Neuronal stem cell (in vitro differentiated cells): ENCODE measurements at regions not wholly inside any gene's neighbourhood (a gene's known extent, or its start where the extent isn't known, plus 50 kb on each side); places are given as distances from the start of the nearest gene placed in this dataset.
A peak's percentile ranks its signal among the peaks of the same experiment; 100 is the strongest.

Source experiments
- DNase-seq: peaks from one replicate; pipeline ENCODE4 v3.0.0-alpha.2; 2013; ENCODE audit warnings: low spot score
- H2AFZ ChIP-seq: one replicate; pipeline ENCODE4 v1.6.1; 2013; ENCODE audit warnings: mild to moderate bottlenecking, low read length, inconsistent platforms
- H2AK5ac ChIP-seq: 2 replicates; pipeline ENCODE4 v1.6.1; 2013; ENCODE audit warnings: low read depth, mild to moderate bottlenecking, inconsistent platforms, low read length, moderate library complexity, mixed read lengths
- H2BK120ac ChIP-seq: 2 replicates; pipeline ENCODE4 v1.6.1; 2013; ENCODE audit warnings: low read depth, mild to moderate bottlenecking, inconsistent platforms, low read length, moderate library complexity, mixed read lengths
- H2BK12ac ChIP-seq: one replicate; pipeline ENCODE4 v1.6.1; 2013; ENCODE audit warnings: low read length, inconsistent platforms
- H2BK15ac ChIP-seq: 2 replicates; pipeline ENCODE4 v1.6.1; 2013; ENCODE audit warnings: mild to moderate bottlenecking, low read length, inconsistent platforms, mixed read lengths
- H2BK5ac ChIP-seq: one replicate; pipeline ENCODE4 v1.6.1; 2013; ENCODE audit warnings: inconsistent platforms, mild to moderate bottlenecking, low read length, moderate library complexity
- H3K14ac ChIP-seq: one replicate; pipeline ENCODE4 v1.6.1; 2013; ENCODE audit warnings: low read length, inconsistent platforms
- H3K18ac ChIP-seq: 2 replicates; pipeline ENCODE4 v1.6.1; 2013; ENCODE audit warnings: low read length, inconsistent platforms
- H3K23ac ChIP-seq: 2 replicates; pipeline ENCODE4 v1.6.1; 2013; ENCODE audit warnings: low read depth, mild to moderate bottlenecking, mixed read lengths, low read length, inconsistent platforms; ENCODE audit not compliant: poor library complexity
- H3K27ac ChIP-seq: replicated peaks from 3 replicates; pipeline ENCODE4 v1.5.1; 2013; ENCODE audit warnings: low read length, inconsistent platforms
- H3K27me3 ChIP-seq, 3 experiments: 2 replicates each; pipeline ENCODE4 v1.6.1; 2013; ENCODE audit warnings: low read length in 3 of 3, mild to moderate bottlenecking in 2 of 3, inconsistent platforms in 1 of 3, low read depth in 1 of 3, mixed read lengths in 1 of 3, moderate library complexity in 1 of 3; ENCODE audit not compliant: control insufficient read depth in 3 of 3, insufficient read depth in 3 of 3
- H3K36me3 ChIP-seq, 2 donors: replicated peaks in 1 of 2; 2 replicates each; pipeline ENCODE4 v1.6.1; 2013; ENCODE audit warnings: low read length in 2 of 2; ENCODE audit not compliant: control insufficient read depth in 2 of 2, insufficient read depth in 2 of 2
- H3K4ac ChIP-seq: 2 replicates; pipeline ENCODE4 v1.6.1; 2013; ENCODE audit warnings: inconsistent platforms, mild to moderate bottlenecking, low read length, moderate library complexity
- H3K4me1 ChIP-seq, 2 donors: 1 replicate in 1 of 2; 2 replicates in 1 of 2; pipeline ENCODE4 v1.6.1; 2013; ENCODE audit warnings: low read length in 2 of 2, low read depth in 1 of 2; ENCODE audit not compliant: control insufficient read depth in 2 of 2, insufficient read depth in 1 of 2
- H3K4me2 ChIP-seq: one replicate; pipeline ENCODE4 v1.6.1; 2013; ENCODE audit warnings: mild to moderate bottlenecking, low read length, inconsistent platforms; ENCODE audit not compliant: insufficient read depth, poor library complexity, severe bottlenecking
- H3K4me3 ChIP-seq, 2 donors: 2 replicates each; pipeline ENCODE4 v1.5.1; 2013; ENCODE audit warnings: low read length in 2 of 2, mild to moderate bottlenecking in 2 of 2, inconsistent platforms in 1 of 2, moderate library complexity in 1 of 2
- H3K79me1 ChIP-seq: one replicate; pipeline ENCODE4 v1.6.1; 2013; ENCODE audit warnings: low read depth, mild to moderate bottlenecking, inconsistent platforms, low read length, moderate library complexity
- H3K9ac ChIP-seq: one replicate; pipeline ENCODE4 v1.6.1; 2013; ENCODE audit warnings: mild to moderate bottlenecking, low read depth, low read length, inconsistent platforms; ENCODE audit not compliant: poor library complexity
- H3K9me3 ChIP-seq, 2 donors: replicated peaks in 1 of 2; 2 replicates each; pipeline versions ENCODE3 to v1.6.1; 2013; ENCODE audit warnings: low read length in 2 of 2, mild to moderate bottlenecking in 2 of 2, inconsistent platforms in 1 of 2, low read depth in 1 of 2, mixed read lengths in 1 of 2, moderate library complexity in 1 of 2; ENCODE audit not compliant: control insufficient read depth in 2 of 2, insufficient read depth in 1 of 2
- H4K8ac ChIP-seq: one replicate; pipeline ENCODE4 v1.6.1; 2013; ENCODE audit warnings: low read depth, mild to moderate bottlenecking, inconsistent platforms, low read length, moderate library complexity
- H4K91ac ChIP-seq: one replicate; pipeline ENCODE4 v1.6.1; 2013; ENCODE audit warnings: low read length, low read depth, mild to moderate bottlenecking, inconsistent platforms; ENCODE audit not compliant: poor library complexity
- WGBS, 2 donors: extraction: QIAGEN DNeasy Blood & Tissue Kit; methylation state at CpG; one replicate each; pipeline ENCODE4 v1.1.7; 2013; ENCODE audit warnings: missing lambda C conversion rate in 2 of 2, mixed read lengths in 1 of 2; ENCODE audit not compliant: insufficient read length in 2 of 2, insufficient replicate concordance in 1 of 2; ENCODE audit errors: extremely low coverage in 2 of 2; 5-methylcytosine and 5-hydroxymethylcytosine counted together

DNA sequence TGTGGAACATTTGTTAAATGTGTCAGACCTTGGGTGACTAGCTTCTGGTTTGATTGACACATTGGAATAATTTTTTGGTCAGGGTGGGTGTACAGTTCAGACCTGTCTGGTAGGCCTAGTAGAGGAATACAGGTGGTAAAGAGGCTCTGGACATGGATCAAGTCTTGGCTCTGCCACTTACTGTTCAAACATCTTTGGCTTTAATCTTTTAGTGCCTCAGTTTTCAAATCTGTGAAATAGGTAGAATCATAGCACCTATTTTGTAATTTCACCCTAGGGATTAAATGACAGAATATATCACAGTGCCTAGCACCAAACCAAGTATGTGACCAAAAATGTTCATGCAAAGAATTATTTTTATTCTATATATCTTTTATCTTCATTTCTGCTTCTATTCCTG lies 340.4 kb downstream of the RPS6KC1 start:
- Histone ChIP-seq H3K27ac (no peak overlapping the region), H3K36me3 (no peaks in the 10 kb centered on the region), H3K18ac (no peak overlapping the region), H2BK120ac (no peak overlapping the region), H3K23ac (no peak overlapping the region), H2AK5ac (no peak overlapping the region), H3K4ac (no peak overlapping the region), H3K79me1 (no peaks in the 10 kb centered on the region), H2BK12ac (no peak overlapping the region), H3K9ac (no peak overlapping the region), H2AFZ (no peak overlapping the region), H4K8ac (no peak overlapping the region), H3K9me3 (no peaks in the 10 kb centered on the region), H2BK5ac (no peak overlapping the region), H3K4me1 (peaks cover 0 to 9% of the 10 kb centered on the region in 2 donors), H3K14ac (no peak overlapping the region), H4K91ac (no peak overlapping the region), H3K4me3 (no peak overlapping the region), H3K27me3 (no peaks in the 10 kb centered on the region), H2BK15ac (no peak overlapping the region), H3K4me2 (no peak overlapping the region)
- no peak for DNase-seq

DNA sequence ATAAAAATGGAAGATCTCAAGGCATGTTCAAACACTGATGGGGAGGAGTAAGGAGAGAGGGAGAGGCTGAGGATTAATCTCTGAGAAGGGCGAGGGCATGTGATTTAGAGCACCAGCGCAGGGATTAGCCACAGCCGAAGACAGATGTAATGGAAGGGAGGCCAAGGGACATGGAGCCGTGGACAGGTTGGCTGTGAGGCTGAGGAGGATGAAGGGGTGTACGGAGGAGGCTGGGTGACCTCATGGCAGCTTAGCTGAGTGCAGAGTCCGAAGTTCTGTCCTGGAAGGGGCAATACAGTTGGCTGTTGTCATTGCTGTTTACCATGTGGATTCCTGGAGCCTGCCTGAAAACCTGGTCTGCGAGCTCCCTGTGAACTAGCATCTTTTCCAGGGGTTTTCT lies 342.8 kb downstream of the RPS6KC1 start:
- no CpG with 5 or more reads among the region's 7 CpGs for WGBS, 2 donors
- Histone ChIP-seq H3K36me3 (no peaks in the 10 kb centered on the region), H2BK15ac (no peak overlapping the region), H3K79me1 (no peaks in the 10 kb centered on the region), H2AFZ (no peak overlapping the region), H3K27ac (no peak overlapping the region), H4K91ac (no peak overlapping the region), H4K8ac (no peak overlapping the region), H3K23ac (no peak overlapping the region), H3K4ac (no peak overlapping the region), H3K4me1 (peaks cover 0 to 7% of the 10 kb centered on the region in 2 donors), H2BK12ac (no peak overlapping the region), H2BK5ac (no peak overlapping the region), H3K4me3 (no peak overlapping the region), H2AK5ac (peak overlapping the region; percentile 47), H2BK120ac (no peak overlapping the region), H3K18ac (peak overlapping the region; percentile 79), H3K27me3 (no peaks in the 10 kb centered on the region), H3K4me2 (no peak overlapping the region), H3K9ac (no peak overlapping the region), H3K14ac (no peak overlapping the region), H3K9me3 (no peaks in the 10 kb centered on the region)
- no peak for DNase-seq

DNA sequence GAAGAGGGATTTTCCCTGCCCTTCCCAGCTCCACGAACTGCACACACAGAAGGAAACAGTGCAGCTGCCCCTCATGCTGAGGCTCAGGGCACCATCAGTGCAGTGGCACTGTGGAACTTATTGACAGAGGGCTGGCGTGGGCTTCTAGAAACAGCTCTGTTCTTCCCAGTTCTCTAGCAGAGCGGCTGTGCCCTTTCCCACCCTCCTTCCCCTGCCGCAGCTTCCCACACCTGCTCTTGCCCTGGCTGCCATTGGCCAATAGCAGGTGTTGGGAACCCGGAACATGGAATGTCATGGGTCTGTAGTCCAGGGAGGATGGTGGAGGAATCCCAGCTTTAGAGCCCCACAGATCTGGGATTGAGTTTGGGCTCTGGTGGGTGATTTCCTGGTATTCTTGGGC lies 343.8 kb downstream of the RPS6KC1 start:
- no peaks in the 10 kb centered on the region for H3K27me3 ChIP-seq
- WGBS, 2 donors, result no CpG with 5 or more reads among the region's 5 CpGs
- H2AFZ ChIP-seq, result no peak overlapping the region

DNA sequence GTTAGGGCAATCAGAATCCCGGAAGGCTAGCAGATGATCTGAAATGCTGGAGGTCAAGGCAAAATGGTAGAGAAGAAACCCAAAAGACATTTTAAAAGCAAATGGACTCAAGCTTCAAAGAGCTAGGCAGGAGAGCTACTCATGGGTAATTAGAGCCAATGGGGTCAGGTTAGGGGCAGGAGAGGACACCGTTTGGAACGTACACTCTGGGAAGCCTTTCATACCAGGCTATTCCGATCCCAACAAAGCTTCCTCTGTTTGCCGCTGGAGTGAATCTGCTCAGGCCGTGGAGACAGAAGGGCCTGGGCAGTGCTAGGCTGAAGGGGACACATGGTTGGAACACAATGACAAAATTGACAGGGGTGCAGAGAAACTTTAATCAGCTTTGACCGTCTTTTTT lies 346.6 kb downstream of the RPS6KC1 start:
- Histone ChIP-seq H2AK5ac (peak overlapping the region; percentile 20), H2BK15ac (no peak overlapping the region), H2BK12ac (no peak overlapping the region), H4K8ac (no peak overlapping the region), H2BK120ac (no peak overlapping the region), H3K4ac (no peak overlapping the region), H3K4me1 (peaks cover 5 to 13% of the 10 kb centered on the region in 2 donors), H3K4me2 (no peak overlapping the region), H3K18ac (peak overlapping the region; percentile 38), H3K14ac (no peak overlapping the region), H3K9me3 (no peaks in the 10 kb centered on the region), H3K9ac (no peak overlapping the region), H3K79me1 (no peaks in the 10 kb centered on the region), H2BK5ac (no peak overlapping the region), H3K27me3 (no peaks in the 10 kb centered on the region), H3K27ac (no peak overlapping the region), H3K36me3 (no peaks in the 10 kb centered on the region), H3K23ac (no peak overlapping the region), H3K4me3 (no peak overlapping the region), H4K91ac (no peak overlapping the region), H2AFZ (no peak overlapping the region)
- no peak for DNase-seq
- WGBS, 2 donors, result no CpG with 5 or more reads among the region's 7 CpGs

More for the DNA sequence above, 343.8 kb downstream of the RPS6KC1 start:
- Histone ChIP-seq H3K4ac (no peak overlapping the region), H2BK15ac (no peak overlapping the region), H3K9ac (no peak overlapping the region), H3K36me3 (no peaks in the 10 kb centered on the region), H2BK120ac (no peak overlapping the region), H3K14ac (no peak overlapping the region), H3K79me1 (no peaks in the 10 kb centered on the region), H4K8ac (no peak overlapping the region), H3K4me1 (peaks cover 4 to 12% of the 10 kb centered on the region in 2 donors), H3K4me2 (no peak overlapping the region), H3K9me3 (no peaks in the 10 kb centered on the region), H3K27ac (no peak overlapping the region), H2AK5ac (no peak overlapping the region), H3K4me3 (no peak overlapping the region), H2BK12ac (no peak overlapping the region), H4K91ac (no peak overlapping the region), H3K18ac (peak overlapping the region; percentile 45), H3K23ac (no peak overlapping the region), H2BK5ac (no peak overlapping the region)
- DNase-seq, result no peak
